Parathyroid adenoma (tissue), 2 donors: ENCODE measurements at regions not wholly inside any gene's neighbourhood (a gene's known extent, or its start where the extent isn't known, plus 50 kb on each side); places are given as distances from the start of the nearest gene placed in this dataset.

ENCODE experiments used
- H2AFZ ChIP-seq: fragments of 300-600 bp; sonication (generic); one replicate; pipeline ENCODE4 v1.7.0; 2017; ENCODE audit warnings: antibody characterized with exemption, mild to moderate bottlenecking
- H3K27ac ChIP-seq: fragments of 300-600 bp; sonication (generic); one replicate; pipeline ENCODE4 v1.7.0; 2017
- H3K27me3 ChIP-seq: fragments of 300-600 bp; sonication (generic); one replicate; pipeline ENCODE4 v1.7.0; 2017; ENCODE audit warnings: low read length; ENCODE audit not compliant: control insufficient read depth, insufficient read depth
- H3K36me3 ChIP-seq: fragments of 300-600 bp; sonication (generic); one replicate; pipeline ENCODE4 v1.7.0; 2017; ENCODE audit warnings: low read length; ENCODE audit not compliant: control insufficient read depth, insufficient read depth
- H3K4me1 ChIP-seq: fragments of 300-600 bp; sonication (generic); one replicate; pipeline ENCODE4 v1.7.0; 2017; ENCODE audit warnings: control low read depth
- H3K4me2 ChIP-seq: fragments of 300-600 bp; sonication (generic); one replicate; pipeline ENCODE4 v1.7.0; 2017; ENCODE audit warnings: low read length
- H3K4me3 ChIP-seq: fragments of 300-600 bp; sonication (generic); one replicate; pipeline ENCODE4 v1.7.0; 2017; ENCODE audit warnings: low read depth, low read length
- H3K79me2 ChIP-seq: fragments of 300-600 bp; sonication (generic); one replicate; pipeline ENCODE4 v1.7.0; 2017; ENCODE audit warnings: control low read depth
- H3K9ac ChIP-seq: fragments of 300-600 bp; sonication (generic); one replicate; pipeline ENCODE4 v1.7.0; 2017; ENCODE audit warnings: mild to moderate bottlenecking
- H3K9me3 ChIP-seq: fragments of 300-600 bp; sonication (generic); one replicate; pipeline ENCODE4 v1.7.0; 2017; ENCODE audit warnings: low read length; ENCODE audit not compliant: control insufficient read depth
- CTCF ChIP-seq: fragments of 300-600 bp; sonication (generic); IDR thresholded peaks from one replicate; pipeline ENCODE4 v1.7.0; 2017; ENCODE audit warnings: antibody characterized with exemption, mild to moderate bottlenecking
- donor health status: primary hyperparathyroidism.

GRCh38 chr14:54129850-54130640 lies 173.4 kb upstream of the BMP4 start:
- Histone ChIP-seq H2AFZ (no peak overlapping the region), H3K4me1 (no peaks in the 10 kb centered on the region), H3K9me3 (no peaks in the 10 kb centered on the region), H3K4me3 (no peak overlapping the region), H3K27ac (no peak overlapping the region), H3K27me3 (no peaks in the 10 kb centered on the region), H3K4me2 (no peak overlapping the region), H3K9ac (no peak overlapping the region), H3K79me2 (no peaks in the 10 kb centered on the region), H3K36me3 (no peaks in the 10 kb centered on the region)
- no peak for TF ChIP-seq CTCF

- H3K4me1 ChIP-seq: no peaks in the 10 kb centered on the region
- no peak for TF ChIP-seq CTCF
- no peak overlapping the region for H3K27ac ChIP-seq
- no peaks in the 10 kb centered on the region for H3K27me3 ChIP-seq
- no peak overlapping the region for H3K4me3 ChIP-seq
- no peaks in the 10 kb centered on the region for H3K36me3 ChIP-seq
- H2AFZ ChIP-seq: no peak overlapping the region
- no peaks in the 10 kb centered on the region for H3K79me2 ChIP-seq
- no peak overlapping the region for H3K9ac ChIP-seq
- H3K4me2 ChIP-seq: no peak overlapping the region
- H3K9me3 ChIP-seq: no peaks in the 10 kb centered on the region
Measured at GRCh38 chr14:54132496-54132895, 175.9 kb upstream of the BMP4 start.

- Histone ChIP-seq H3K9ac (no peak overlapping the region), H3K4me3 (no peak overlapping the region), H3K9me3 (no peaks in the 10 kb centered on the region), H2AFZ (no peak overlapping the region), H3K27ac (no peak overlapping the region), H3K4me1 (no peaks in the 10 kb centered on the region), H3K79me2 (no peaks in the 10 kb centered on the region), H3K27me3 (no peaks in the 10 kb centered on the region), H3K36me3 (no peaks in the 10 kb centered on the region), H3K4me2 (no peak overlapping the region)
- no peak for TF ChIP-seq CTCF
Measured at GRCh38 chr14:54133896-54134295, 177.3 kb upstream of the BMP4 start.

GRCh38 chr14:54135804-54136280 lies 179.2 kb upstream of the BMP4 start:
- Histone ChIP-seq H3K79me2 (no peaks in the 10 kb centered on the region), H3K9ac (no peak overlapping the region), H3K4me2 (no peak overlapping the region), H3K4me1 (no peaks in the 10 kb centered on the region), H3K27me3 (no peaks in the 10 kb centered on the region), H3K36me3 (no peaks in the 10 kb centered on the region), H3K9me3 (no peaks in the 10 kb centered on the region), H3K27ac (no peak overlapping the region), H2AFZ (no peak overlapping the region), H3K4me3 (no peak overlapping the region)
- TF ChIP-seq CTCF: no peak
